Right hindlimb (tissue), 1 donor: ENCODE measurements at regions not wholly inside any gene's neighbourhood (a gene's known extent, or its start where the extent isn't known, plus 50 kb on each side); places are given as distances from the start of the nearest gene placed in this dataset.

Experiments used
- DNase-seq: peaks from one replicate; pipeline ENCODE4 v3.0.0-alpha.2; 2018

- no peak for DNase-seq
These were observed 189.1 kb downstream of the BMP2 start for GRCh38 chr20:6956574-6956973.

GRCh38 chr20:6959900-6960312, 192.4 kb downstream of the BMP2 start:
- DNase-seq: no peak

GRCh38 chr20:6966721-6967120, 199.2 kb downstream of the BMP2 start:
- no peak for DNase-seq

GRCh38 chr20:6974838-6975237, 207.4 kb downstream of the BMP2 start:
- no peak for DNase-seq

- no peak for DNase-seq
These were observed 207.8 kb downstream of the BMP2 start for GRCh38 chr20:6975311-6975710.

- DNase-seq: no peak
These were observed 208.8 kb downstream of the BMP2 start for GRCh38 chr20:6976106-6976900.

GRCh38 chr20:6979621-6980020, 212.1 kb downstream of the BMP2 start:
- no peak for DNase-seq

- DNase-seq: no peak
These were observed 225.5 kb downstream of the BMP2 start for GRCh38 chr20:6993011-6993410.

- DNase-seq: peak; percentile 39
These were observed 226.0 kb downstream of the BMP2 start for GRCh38 chr20:6993511-6993910.

- DNase-seq: no peak
These were observed 227.0 kb downstream of the BMP2 start for GRCh38 chr20:6994452-6994851.

GRCh38 chr20:6998909-6999308, 231.4 kb downstream of the BMP2 start:
- no peak for DNase-seq

GRCh38 chr20:6999381-6999780, 231.9 kb downstream of the BMP2 start:
- no peak for DNase-seq

GRCh38 chr20:7003598-7003997, 236.1 kb downstream of the BMP2 start:
- no peak for DNase-seq

GRCh38 chr20:7004801-7005200, 237.3 kb downstream of the BMP2 start:
- DNase-seq: no peak

- no peak for DNase-seq
These were observed 243.0 kb downstream of the BMP2 start for GRCh38 chr20:7010527-7010926.

- no peak for DNase-seq
These were observed 247.8 kb downstream of the BMP2 start for GRCh38 chr20:7015257-7015656.

- no peak for DNase-seq
These were observed 255.1 kb downstream of the BMP2 start for GRCh38 chr20:7022597-7022996.

GRCh38 chr20:7025635-7026034, 258.1 kb downstream of the BMP2 start:
- no peak for DNase-seq

- no peak for DNase-seq
These were observed 261.5 kb downstream of the BMP2 start for GRCh38 chr20:7029019-7029418.

GRCh38 chr20:7031222-7031621, 263.7 kb downstream of the BMP2 start:
- no peak for DNase-seq

- no peak for DNase-seq
These were observed 270.5 kb downstream of the BMP2 start for GRCh38 chr20:7038029-7038428.

- DNase-seq: no peak
These were observed 290.1 kb downstream of the BMP2 start for GRCh38 chr20:7057611-7058010.

GRCh38 chr20:7078804-7079203, 311.3 kb downstream of the BMP2 start:
- DNase-seq: no peak

- no peak for DNase-seq
These were observed 313.0 kb downstream of the BMP2 start for GRCh38 chr20:7080472-7080871.

GRCh38 chr20:7085467-7085866, 318.0 kb downstream of the BMP2 start:
- no peak for DNase-seq
